ENCODE measurements at regions not wholly inside any gene's neighbourhood (a gene's known extent, or its start where the extent isn't known, plus 50 kb on each side); places are given as distances from the start of the nearest gene placed in this dataset.

GRCh38 chr16:8023326-8023725 lies 567.0 kb downstream of the TMEM114 start:
- no peak overlapping the region for H3K4me3 ChIP-seq (replicated peaks; ENCODE audit: low read depth, low read length)
- no peaks in the 10 kb centered on the region for H3K27me3 ChIP-seq (replicated peaks; ENCODE audit: control insufficient read depth, insufficient read depth, low read length)
- no peaks in the 10 kb centered on the region for H3K36me3 ChIP-seq (ENCODE audit: control insufficient read depth, insufficient read depth, low read length)
- DNase-seq (ENCODE audit: extremely low read depth, insufficient read length) = no peak
- TF ChIP-seq, protein P1, sequence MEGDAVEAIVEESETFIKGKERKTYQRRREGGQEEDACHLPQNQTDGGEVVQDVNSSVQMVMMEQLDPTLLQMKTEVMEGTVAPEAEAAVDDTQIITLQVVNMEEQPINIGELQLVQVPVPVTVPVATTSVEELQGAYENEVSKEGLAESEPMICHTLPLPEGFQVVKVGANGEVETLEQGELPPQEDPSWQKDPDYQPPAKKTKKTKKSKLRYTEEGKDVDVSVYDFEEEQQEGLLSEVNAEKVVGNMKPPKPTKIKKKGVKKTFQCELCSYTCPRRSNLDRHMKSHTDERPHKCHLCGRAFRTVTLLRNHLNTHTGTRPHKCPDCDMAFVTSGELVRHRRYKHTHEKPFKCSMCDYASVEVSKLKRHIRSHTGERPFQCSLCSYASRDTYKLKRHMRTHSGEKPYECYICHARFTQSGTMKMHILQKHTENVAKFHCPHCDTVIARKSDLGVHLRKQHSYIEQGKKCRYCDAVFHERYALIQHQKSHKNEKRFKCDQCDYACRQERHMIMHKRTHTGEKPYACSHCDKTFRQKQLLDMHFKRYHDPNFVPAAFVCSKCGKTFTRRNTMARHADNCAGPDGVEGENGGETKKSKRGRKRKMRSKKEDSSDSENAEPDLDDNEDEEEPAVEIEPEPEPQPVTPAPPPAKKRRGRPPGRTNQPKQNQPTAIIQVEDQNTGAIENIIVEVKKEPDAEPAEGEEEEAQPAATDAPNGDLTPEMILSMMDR (IDR thresholded peaks at IDR 0.05; ENCODE audit: insufficient read depth, low read length, poor library complexity, severe bottlenecking) = no peak

DNA sequence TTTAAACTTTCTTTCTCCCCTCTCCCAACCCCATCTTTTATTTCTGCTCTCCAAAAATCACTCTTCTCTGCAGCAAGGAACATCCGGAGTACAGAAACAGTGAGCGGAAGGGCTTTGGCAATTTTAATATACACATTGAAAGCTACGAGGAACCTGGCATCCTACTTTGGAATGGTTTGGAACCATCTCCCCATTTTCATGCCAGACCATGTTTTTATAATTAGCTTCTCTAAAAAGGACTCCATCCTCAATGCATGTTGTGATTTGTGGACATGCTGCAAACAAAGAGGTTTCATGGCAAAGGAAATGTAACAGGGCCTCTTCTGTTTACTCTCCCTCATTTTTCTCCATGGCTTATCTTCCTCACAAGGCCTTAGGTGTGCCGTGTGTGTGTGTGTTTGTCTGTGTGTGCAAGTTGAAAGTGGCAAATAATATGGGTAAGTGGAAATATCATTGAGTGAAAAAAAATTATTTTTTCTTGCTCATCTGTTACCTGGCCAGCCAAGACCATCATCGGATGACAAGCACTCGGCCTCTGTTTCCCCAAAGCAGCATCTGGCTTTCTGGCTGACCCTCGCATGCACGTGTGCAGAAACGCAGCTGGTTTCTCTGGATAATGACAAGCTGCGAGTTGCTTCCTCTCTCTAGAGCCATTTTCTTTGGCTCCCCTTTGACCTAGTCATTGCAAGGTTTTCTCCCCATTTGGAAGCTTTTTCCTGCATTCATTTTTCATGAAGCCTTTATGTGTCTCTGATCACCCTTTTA lies 585.0 kb downstream of the TMEM114 start:
- TF ChIP-seq, protein P1 (IDR thresholded peaks at IDR 0.05; ENCODE audit: insufficient read depth, low read length, poor library complexity, severe bottlenecking) = no peak
- no peaks in the 10 kb centered on the region for H3K27me3 ChIP-seq (replicated peaks; ENCODE audit: control insufficient read depth, insufficient read depth, low read length)
- no peak for DNase-seq (ENCODE audit: extremely low read depth, insufficient read length)
- H3K36me3 ChIP-seq (ENCODE audit: control insufficient read depth, insufficient read depth, low read length) = no peaks in the 10 kb centered on the region
- no peak overlapping the region for H3K4me3 ChIP-seq (replicated peaks; ENCODE audit: low read depth, low read length)

DNA sequence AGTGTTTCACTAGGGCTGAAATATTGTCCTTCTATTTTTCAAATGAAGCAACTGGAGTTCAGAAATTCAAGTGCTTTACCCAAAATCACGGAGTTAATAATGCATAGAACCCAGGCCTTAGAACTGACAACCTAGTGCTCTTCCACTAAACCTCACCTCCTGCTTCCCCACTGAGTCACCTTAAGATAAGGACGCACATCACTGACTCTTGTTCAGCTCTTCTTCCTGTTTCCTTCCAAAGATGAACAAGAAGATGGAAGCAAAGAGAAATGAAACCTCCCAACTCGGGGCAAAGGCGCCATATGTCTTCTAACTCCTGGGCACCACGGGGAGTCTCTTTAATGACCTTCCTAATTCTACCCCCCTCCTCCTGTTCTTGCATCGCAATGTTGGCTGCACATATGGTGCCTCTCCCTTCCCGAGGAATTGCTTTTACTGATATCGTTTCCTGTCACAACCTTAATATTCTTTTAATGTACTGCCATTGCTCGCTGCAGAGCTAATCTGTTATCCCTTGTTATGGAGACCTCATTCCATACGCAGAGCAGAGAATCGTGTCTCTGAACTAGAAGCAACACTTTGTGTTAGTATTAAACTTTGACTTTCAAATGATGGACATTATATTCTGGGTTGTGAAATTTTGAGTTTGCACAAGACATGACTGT lies 591.4 kb downstream of the TMEM114 start:
- no peak for DNase-seq (ENCODE audit: extremely low read depth, insufficient read length)

DNA sequence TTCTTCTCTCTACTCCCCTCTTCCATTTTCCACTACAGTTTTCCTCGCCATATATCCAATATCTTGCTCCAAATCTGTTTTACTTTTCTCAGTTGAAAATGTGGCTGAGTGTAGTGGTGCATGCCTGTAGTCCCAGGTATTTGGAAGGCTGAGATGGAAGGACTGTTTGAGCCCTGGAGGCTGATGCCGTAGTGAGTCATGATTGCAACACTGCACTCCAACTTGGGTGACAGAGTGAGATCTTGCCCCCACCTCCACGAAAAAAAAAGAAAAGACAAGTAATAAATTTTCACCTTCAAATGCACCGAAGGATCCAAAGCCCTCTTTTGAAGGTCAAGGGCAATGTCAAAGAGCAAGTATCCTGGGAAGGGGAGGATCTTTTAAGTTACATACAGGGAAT lies 592.3 kb downstream of the TMEM114 start:
- TF ChIP-seq, protein P1 (IDR thresholded peaks at IDR 0.05; ENCODE audit: insufficient read depth, low read length, poor library complexity, severe bottlenecking) = no peak
- no peak overlapping the region for H3K4me3 ChIP-seq (replicated peaks; ENCODE audit: low read depth, low read length)
- no peaks in the 10 kb centered on the region for H3K27me3 ChIP-seq (replicated peaks; ENCODE audit: control insufficient read depth, insufficient read depth, low read length)
- no peak for DNase-seq (ENCODE audit: extremely low read depth, insufficient read length)
- no peaks in the 10 kb centered on the region for H3K36me3 ChIP-seq (ENCODE audit: control insufficient read depth, insufficient read depth, low read length)

More for the DNA sequence above, 591.4 kb downstream of the TMEM114 start:
- TF ChIP-seq, protein P1 (IDR thresholded peaks at IDR 0.05; ENCODE audit: insufficient read depth, low read length, poor library complexity, severe bottlenecking) = no peak
- no peak overlapping the region for H3K4me3 ChIP-seq (replicated peaks; ENCODE audit: low read depth, low read length)
- no peaks in the 10 kb centered on the region for H3K36me3 ChIP-seq (ENCODE audit: control insufficient read depth, insufficient read depth, low read length)
- H3K27me3 ChIP-seq (replicated peaks; ENCODE audit: control insufficient read depth, insufficient read depth, low read length) = no peaks in the 10 kb centered on the region

DNA sequence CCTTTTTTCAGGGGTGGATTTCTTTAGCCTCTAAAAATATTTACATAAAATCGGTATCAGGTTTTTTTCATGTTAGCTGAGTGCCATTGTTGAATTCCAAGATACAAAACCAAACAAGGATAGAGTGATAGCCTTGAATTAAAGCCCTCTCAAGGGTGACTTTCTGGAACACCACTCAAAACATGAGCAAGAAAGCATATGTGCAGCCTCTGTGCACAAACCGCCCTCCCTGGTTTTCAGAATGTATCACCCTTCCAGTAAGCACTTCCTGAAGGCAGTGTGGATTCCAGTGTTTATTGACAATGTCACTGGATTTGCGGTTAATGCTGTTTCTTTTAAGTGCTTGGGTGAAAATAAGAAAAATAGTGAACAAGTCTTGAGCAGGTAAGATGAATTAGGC lies 597.7 kb downstream of the TMEM114 start:
- Histone ChIP-seq H3K4me3 (replicated peaks; ENCODE audit: low read depth, low read length) (no peak overlapping the region), H3K36me3 (ENCODE audit: control insufficient read depth, insufficient read depth, low read length) (no peaks in the 10 kb centered on the region), H3K27me3 (replicated peaks; ENCODE audit: control insufficient read depth, insufficient read depth, low read length) (no peaks in the 10 kb centered on the region)
- TF ChIP-seq, protein P1 (IDR thresholded peaks at IDR 0.05; ENCODE audit: insufficient read depth, low read length, poor library complexity, severe bottlenecking) = no peak
- no peak for DNase-seq (ENCODE audit: extremely low read depth, insufficient read length)
